Endothelial cell of umbilical vein (primary cell): ENCODE measurements at regions not wholly inside any gene's neighbourhood (a gene's known extent, or its start where the extent isn't known, plus 50 kb on each side); places are given as distances from the start of the nearest gene placed in this dataset.
"Not testable (repeated sequence)": the region's sequence is repeated elsewhere in the genome, so short reads cannot be mapped to it uniquely, and the experiment has no call there.

Experiments
- BruUV-seq: library from RNA; stranded (reverse); fragments of 400-500 nt; replicated peaks from 2 replicates; lab custom pipeline; 2021; lab: Mats Ljungman, UMichigan
- CTCF ChIA-PET: fragments of 300-600, 350-600 bp; sonication (Branson Sonifier 250); formaldehyde crosslinking; loops from one replicate; lab custom pipeline; 2021; ENCODE audit warnings: antibody characterized with exemption, inconsistent platforms; lab: Charles Lee
- POLR2A ChIA-PET: fragments of 300-600, 350-600 bp; sonication (Branson Sonifier 250); formaldehyde crosslinking; loops from one replicate; lab custom pipeline; 2021; ENCODE audit warnings: antibody characterized with exemption, inconsistent platforms; lab: Charles Lee
- DNase-seq: peaks from one replicate; pipeline ENCODE4 v3.0.0-alpha.2; 2011; ENCODE audit warnings: low read depth, low spot score
- FAIRE-seq: peaks from 2 replicates; lab custom pipeline; 2011; peaks lifted over from hg19 to GRCh38; lab: Jason Lieb, UNC
- H2AFZ ChIP-seq: 2 replicates; pipeline ENCODE4 v1.6.0; 2012; ENCODE audit warnings: low read depth, low read length, control low read depth, inconsistent platforms
- H3K27ac ChIP-seq: 2 replicates; pipeline ENCODE4 v1.5.1; 2011; ENCODE audit warnings: low read depth, mild to moderate bottlenecking, control low read depth, low read length, moderate library complexity; ENCODE audit not compliant: insufficient read depth
- H3K27me3 ChIP-seq, 2 experiments: 2 replicates each; pipeline versions ENCODE4 v1.6.0 to v1.6.1; 2011; ENCODE audit warnings: low read length in 2 of 2, mixed read lengths in 1 of 2; ENCODE audit not compliant: control insufficient read depth in 2 of 2, insufficient read depth in 2 of 2
- H3K36me3 ChIP-seq, 2 experiments: 2 replicates in 1 of 2; 3 replicates in 1 of 2; pipeline ENCODE4 v1.5.1; 2011; ENCODE audit warnings: low read length in 2 of 2, mild to moderate bottlenecking in 1 of 2, moderate library complexity in 1 of 2; ENCODE audit not compliant: control insufficient read depth in 2 of 2, insufficient read depth in 2 of 2; ENCODE audit errors: extremely low read depth in 1 of 2
- H3K4me1 ChIP-seq: 3 replicates; pipeline ENCODE4 v1.5.1; 2011; ENCODE audit warnings: mild to moderate bottlenecking, low read length; ENCODE audit not compliant: control insufficient read depth, insufficient read depth; ENCODE audit errors: extremely low read depth
- H3K4me2 ChIP-seq: 2 replicates; pipeline ENCODE4 v1.6.1; 2011; ENCODE audit warnings: low read length, control low read depth, mixed read lengths; ENCODE audit not compliant: insufficient read depth
- H3K4me3 ChIP-seq, 3 experiments: fragments of 200-600 bp in 1 of 3; sonication (generic), shearing (Covaris generic) in 1 of 3; replicated peaks in 1 of 3; 2 replicates each; pipeline ENCODE4 v1.5.1; 2011 to 2016; ENCODE audit warnings: control low read depth in 3 of 3, low read length in 3 of 3, mild to moderate bottlenecking in 2 of 3, inconsistent platforms in 1 of 3, low read depth in 1 of 3, moderate library complexity in 1 of 3; ENCODE audit not compliant: insufficient read depth in 1 of 3
- H3K79me2 ChIP-seq: 2 replicates; pipeline ENCODE4 v1.6.0; 2012; ENCODE audit warnings: low read length, inconsistent platforms; ENCODE audit not compliant: control insufficient read depth, insufficient read depth
- H3K9ac ChIP-seq: replicated peaks from 2 replicates; pipeline ENCODE3; 2011; ENCODE audit warnings: low read length, control low read depth; ENCODE audit not compliant: insufficient read depth; ENCODE audit errors: extremely low read depth
- H3K9me1 ChIP-seq: replicated peaks from 3 replicates; pipeline ENCODE4 v1.6.0; 2011; ENCODE audit warnings: mild to moderate bottlenecking, low read length; ENCODE audit not compliant: control insufficient read depth, insufficient read depth; ENCODE audit errors: extremely low read depth
- H3K9me3 ChIP-seq: replicated peaks from 2 replicates; pipeline ENCODE4 v1.5.1; 2012; ENCODE audit warnings: low read length, inconsistent platforms; ENCODE audit not compliant: control insufficient read depth, insufficient read depth
- H4K20me1 ChIP-seq: replicated peaks from 2 replicates; pipeline ENCODE3; 2011; ENCODE audit warnings: mild to moderate bottlenecking, low read length; ENCODE audit not compliant: control insufficient read depth, insufficient read depth; ENCODE audit errors: extremely low read depth
- POLR2A ChIP-seq: IDR thresholded peaks from 2 replicates; pipeline ENCODE4 v1.6.1; 2012; ENCODE audit warnings: low read depth, mild to moderate bottlenecking, control low read depth, low read length
- dilution Hi-C: fragments of 300-500 bp; cut with MboI; formaldehyde crosslinking; loops from one replicate; pipeline ENCODE4 v1.15.0; 2019; ENCODE audit warnings: low sequenced_read_pairs; ENCODE audit not compliant: extremely low pct_ligation_motif_present
- intact Hi-C: fragments of 100-400 bp; cut with micrococcal nuclease; formaldehyde crosslinking; loops from one replicate; pipeline ENCODE4 v1.10.0; 2022
- TF ChIP-seq, protein P1 (sequence below): IDR thresholded peaks from 2 replicates; pipeline ENCODE4 v1.6.1; 2011; ENCODE audit not compliant: insufficient read depth, insufficient read length

DNA sequence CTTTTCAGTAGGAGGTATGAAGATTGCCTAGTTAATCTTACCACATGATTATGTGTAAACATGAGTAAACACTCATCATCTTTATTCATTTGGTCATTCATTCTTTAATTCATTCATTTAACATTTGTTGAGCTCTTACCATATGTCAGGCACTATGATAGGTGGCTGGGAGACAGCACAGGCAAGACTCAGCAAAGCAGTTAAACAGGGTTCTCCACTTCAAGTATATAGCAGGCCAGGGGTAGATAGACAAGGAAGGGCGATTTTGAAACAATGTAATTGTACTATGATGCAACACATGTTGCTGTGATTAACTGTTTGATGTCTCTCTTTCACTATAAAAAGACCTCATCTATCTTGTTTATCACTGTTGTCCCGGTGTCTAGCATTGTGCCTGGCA lies 84.3 kb upstream of the GPR101 start:
- TF ChIP-seq, protein P1, sequence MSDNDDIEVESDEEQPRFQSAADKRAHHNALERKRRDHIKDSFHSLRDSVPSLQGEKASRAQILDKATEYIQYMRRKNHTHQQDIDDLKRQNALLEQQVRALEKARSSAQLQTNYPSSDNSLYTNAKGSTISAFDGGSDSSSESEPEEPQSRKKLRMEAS: no peak
- TF ChIP-seq POLR2A: no peak
- H3K9me3 ChIP-seq: no peaks in the 10 kb centered on the region
- no peaks in the 10 kb centered on the region for H4K20me1 ChIP-seq
- no peaks in the 10 kb centered on the region for H3K79me2 ChIP-seq
- H3K9me1 ChIP-seq: no peaks in the 10 kb centered on the region
- no peak for FAIRE-seq
- no TSS peak for BruUV-seq
- POLR2A ChIA-PET: no interaction called here
- H2AFZ ChIP-seq: no peak overlapping the region
- dilution Hi-C loops: no loop called here
- CTCF ChIA-PET: no interaction called here
- H3K36me3 ChIP-seq: no peaks in the 10 kb centered on the region
- H3K4me3 ChIP-seq: no peak overlapping the region
- no peak overlapping the region for H3K9ac ChIP-seq
- intact Hi-C loops: no loop called here
- no peak for DNase-seq
- H3K4me1 ChIP-seq: no peaks in the 10 kb centered on the region
- no peaks in the 10 kb centered on the region for H3K27me3 ChIP-seq
- H3K27ac ChIP-seq: no peak overlapping the region
- no peak overlapping the region for H3K4me2 ChIP-seq

DNA sequence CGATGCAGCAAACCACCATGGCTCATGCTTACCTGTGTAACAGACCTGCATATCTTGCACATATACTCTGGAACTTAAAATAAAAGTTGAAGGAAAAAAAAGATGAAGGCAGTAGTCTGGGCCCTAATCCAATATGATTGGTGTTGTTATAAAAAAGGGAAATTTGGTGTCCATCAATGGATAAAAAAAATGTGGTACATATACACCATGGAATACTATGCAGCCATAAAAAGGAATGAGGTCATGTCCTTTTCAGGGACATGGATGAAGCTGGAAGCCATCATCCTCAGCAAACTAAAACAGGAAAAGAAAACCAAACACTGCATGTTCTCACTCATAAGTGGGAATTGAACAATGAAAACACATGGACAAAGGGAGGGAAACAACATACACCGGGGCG lies 74.1 kb upstream of the GPR101 start:
- CTCF ChIA-PET, H3K27ac ChIP-seq: not testable (repeated sequence)

More for the DNA sequence above, 74.1 kb upstream of the GPR101 start:
- H3K4me3 ChIP-seq, dilution Hi-C loops, H3K9ac ChIP-seq, H4K20me1 ChIP-seq, H3K9me3 ChIP-seq, H3K4me1 ChIP-seq, H3K4me2 ChIP-seq, POLR2A ChIA-PET, H2AFZ ChIP-seq, H3K9me1 ChIP-seq, H3K79me2 ChIP-seq, intact Hi-C loops, H3K36me3 ChIP-seq, H3K27me3 ChIP-seq, BruUV-seq, DNase-seq, FAIRE-seq: not testable (repeated sequence)
